H9 (cell line): ENCODE measurements at regions not wholly inside any gene's neighbourhood (a gene's known extent, or its start where the extent isn't known, plus 50 kb on each side); places are given as distances from the start of the nearest gene placed in this dataset.

Experiments used
- DNase-seq: peaks from one replicate; pipeline ENCODE4 v3.0.0-alpha.2; 2017
- H2AFZ ChIP-seq: one replicate; pipeline ENCODE4 v1.6.1; 2013; ENCODE audit warnings: mild to moderate bottlenecking, low read length, control low read depth, moderate library complexity
- H2AK5ac ChIP-seq: 2 replicates; pipeline ENCODE4 v1.6.1; 2013; ENCODE audit warnings: low read length, control low read depth, mixed read lengths; ENCODE audit not compliant: insufficient read length
- H2BK120ac ChIP-seq: one replicate; pipeline ENCODE4 v1.6.1; 2013; ENCODE audit warnings: low read depth, mild to moderate bottlenecking, low read length, control low read depth, inconsistent platforms; ENCODE audit not compliant: poor library complexity, severe bottlenecking
- H2BK12ac ChIP-seq: 2 replicates; pipeline ENCODE4 v1.6.1; 2013; ENCODE audit warnings: low read length, control low read depth, mixed read lengths, low read depth; ENCODE audit not compliant: insufficient read length
- H2BK15ac ChIP-seq: 2 replicates; pipeline ENCODE4 v1.6.1; 2013; ENCODE audit warnings: low read depth, low read length, control low read depth
- H2BK20ac ChIP-seq: one replicate; pipeline ENCODE4 v1.6.1; 2013; ENCODE audit warnings: low read depth, mild to moderate bottlenecking, low read length, control low read depth, inconsistent platforms; ENCODE audit not compliant: poor library complexity, severe bottlenecking
- H2BK5ac ChIP-seq: 2 replicates; pipeline ENCODE4 v1.6.1; 2013; ENCODE audit warnings: low read length, control low read depth, mixed read lengths; ENCODE audit not compliant: insufficient read length
- H3K14ac ChIP-seq: 2 replicates; pipeline ENCODE4 v1.6.1; 2013; ENCODE audit warnings: low read length, control low read depth; ENCODE audit not compliant: insufficient read depth
- H3K18ac ChIP-seq: 2 replicates; pipeline ENCODE4 v1.6.1; 2013; ENCODE audit warnings: low read depth, mild to moderate bottlenecking, mixed read lengths, low read length, control low read depth; ENCODE audit not compliant: insufficient read length
- H3K23ac ChIP-seq: 2 replicates; pipeline ENCODE4 v1.6.1; 2013; ENCODE audit warnings: low read length, control low read depth, mixed read lengths, low read depth; ENCODE audit not compliant: insufficient read length
- H3K23me2 ChIP-seq: 2 replicates; pipeline ENCODE4 v1.6.1; 2013; ENCODE audit warnings: low read depth, mild to moderate bottlenecking, mixed read lengths, low read length, control low read depth; ENCODE audit not compliant: insufficient read length, poor library complexity, severe bottlenecking
- H3K27ac ChIP-seq: 2 replicates; pipeline ENCODE4 v1.5.1; 2013; ENCODE audit warnings: low read length, control low read depth, mixed read lengths, low read depth; ENCODE audit not compliant: insufficient read length
- H3K27me3 ChIP-seq: 2 replicates; pipeline ENCODE4 v1.6.1; 2013; ENCODE audit warnings: low read length, control low read depth, inconsistent platforms; ENCODE audit not compliant: insufficient read depth
- H3K4ac ChIP-seq: 2 replicates; pipeline ENCODE4 v1.6.1; 2013; ENCODE audit warnings: low read depth, mild to moderate bottlenecking, control low read depth, inconsistent platforms, low read length, moderate library complexity
- H3K4me1 ChIP-seq: 2 replicates; pipeline ENCODE4 v1.6.1; 2013; ENCODE audit warnings: low read length, control low read depth, inconsistent platforms; ENCODE audit not compliant: insufficient read depth
- H3K4me2 ChIP-seq: 2 replicates; pipeline ENCODE4 v1.6.1; 2013; ENCODE audit warnings: low read length, control low read depth, mixed read lengths; ENCODE audit not compliant: insufficient read length, insufficient read depth
- H3K56ac ChIP-seq: 2 replicates; pipeline ENCODE4 v1.6.1; 2013; ENCODE audit warnings: low read depth, mild to moderate bottlenecking, mixed read lengths, low read length, control low read depth; ENCODE audit not compliant: insufficient read length
- H3K79me1 ChIP-seq: 2 replicates; pipeline ENCODE4 v1.6.1; 2013; ENCODE audit warnings: low read depth, mild to moderate bottlenecking, moderate library complexity, low read length, control low read depth, inconsistent platforms; ENCODE audit not compliant: insufficient read depth, poor library complexity, severe bottlenecking
- H3K79me2 ChIP-seq: 2 replicates; pipeline ENCODE4 v1.6.1; 2013; ENCODE audit warnings: low read length, control low read depth, inconsistent platforms; ENCODE audit not compliant: insufficient read depth
- H3K9ac ChIP-seq: 2 replicates; pipeline ENCODE4 v1.6.1; 2013; ENCODE audit warnings: low read length, control low read depth, mixed read lengths; ENCODE audit not compliant: insufficient read length; ENCODE audit errors: extremely low read depth
- H3K9me3 ChIP-seq: one replicate; pipeline ENCODE4 v1.6.1; 2013; ENCODE audit warnings: low read depth, low read length, inconsistent platforms; ENCODE audit not compliant: control insufficient read depth
- H3T11ph ChIP-seq: one replicate; pipeline ENCODE4 v1.6.1; 2013; ENCODE audit warnings: mild to moderate bottlenecking, low read length, control low read depth, inconsistent platforms
- H4K20me1 ChIP-seq: one replicate; pipeline ENCODE4 v1.6.1; 2013; ENCODE audit not compliant: control insufficient read depth, insufficient read length, insufficient read depth
- H4K5ac ChIP-seq: 2 replicates; pipeline ENCODE4 v1.6.1; 2013; ENCODE audit warnings: low read depth, mild to moderate bottlenecking, mixed read lengths, low read length, control low read depth; ENCODE audit not compliant: insufficient read length
- H4K8ac ChIP-seq: replicated peaks from 2 replicates; pipeline ENCODE4 v1.6.1; 2013; ENCODE audit warnings: low read length, control low read depth, mixed read lengths, low read depth; ENCODE audit not compliant: insufficient read length
- H4K91ac ChIP-seq: 2 replicates; pipeline ENCODE4 v1.6.1; 2013; ENCODE audit warnings: low read depth, mild to moderate bottlenecking, moderate library complexity, mixed read lengths, low read length, control low read depth; ENCODE audit not compliant: insufficient read length
- H3K27ac Mint-ChIP-seq, 3 experiments: 2 replicates in 2 of 3; 3 replicates in 1 of 3; pipeline ENCODE4 v1.8.0; 2020 to 2021; ENCODE audit warnings: mixed read lengths in 3 of 3, mild to moderate bottlenecking in 1 of 3, moderate library complexity in 1 of 3
- H3K27me3 Mint-ChIP-seq: 2 replicates; pipeline ENCODE4 v1.8.0; 2021; ENCODE audit warnings: low read depth, mild to moderate bottlenecking, moderate library complexity, mixed read lengths
- H3K36me3 Mint-ChIP-seq, 3 experiments: 2 replicates in 2 of 3; 3 replicates in 1 of 3; pipeline ENCODE4 v1.8.0; 2020 to 2021; ENCODE audit warnings: low read depth in 3 of 3, mixed read lengths in 3 of 3; ENCODE audit not compliant: insufficient read depth in 1 of 3
- H3K4me1 Mint-ChIP-seq, 2 experiments: 2 replicates each; pipeline ENCODE4 v1.8.0; 2020; ENCODE audit warnings: mixed read lengths in 2 of 2
- H3K4me3 Mint-ChIP-seq, 2 experiments: 2 replicates in 1 of 2; 3 replicates in 1 of 2; pipeline ENCODE4 v1.8.0; 2020 to 2021; ENCODE audit warnings: mild to moderate bottlenecking in 2 of 2, mixed read lengths in 2 of 2, moderate library complexity in 1 of 2
- H3K9me3 Mint-ChIP-seq, 2 experiments: 2 replicates in 1 of 2; 3 replicates in 1 of 2; pipeline ENCODE4 v1.8.0; 2020; ENCODE audit warnings: mild to moderate bottlenecking in 2 of 2, mixed read lengths in 2 of 2, moderate library complexity in 1 of 2
- CTCF ChIP-seq: fragments of 200-600 bp; sonication (generic); conservative IDR thresholded peaks from 3 replicates; pipeline ENCODE4 v1.8.0; 2021; ENCODE audit warnings: antibody characterized with exemption, mild to moderate bottlenecking
- WGBS: extraction: QIAGEN DNeasy Blood & Tissue Kit; methylation state at CpG from one replicate; pipeline ENCODE4 v1.1.7; 2013; ENCODE audit warnings: missing lambda C conversion rate, low lambda C conversion rate, mixed read lengths; ENCODE audit not compliant: insufficient read length; ENCODE audit errors: extremely low coverage; 5-methylcytosine and 5-hydroxymethylcytosine counted together

DNA sequence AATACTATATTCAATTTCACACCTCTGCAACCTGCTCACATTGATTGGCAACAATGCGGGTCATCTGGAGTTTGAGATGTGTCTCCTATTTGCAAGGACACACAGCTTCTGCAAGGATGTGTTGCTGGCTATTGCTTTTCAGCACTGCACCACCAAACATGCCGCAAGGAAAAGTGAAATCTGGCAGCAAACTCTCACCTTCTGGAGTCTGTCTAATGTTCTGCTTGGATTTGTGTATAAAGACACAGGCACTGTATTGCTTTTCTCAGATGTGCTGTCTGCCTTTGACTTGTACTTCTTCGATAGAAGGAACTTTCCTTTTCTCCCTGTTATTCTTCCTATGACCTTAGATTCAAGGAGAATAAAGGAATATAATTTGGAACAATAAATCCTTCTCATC is 138.6 kb upstream of the EPHA4 start:
- H2BK20ac ChIP-seq: no peak overlapping the region
- Mint-ChIP-seq H3K36me3 (peaks cover 0 to 4% (median 1%) of the 10 kb centered on the region in 3 experiments; a peak in 4 of 7 replicates), H3K4me3 (no peak overlapping the region), H3K27me3 (peaks cover 9% of the 10 kb centered on the region), H3K27ac (no peak overlapping the region), H3K4me1 (peaks cover 60 to 69% of the 10 kb centered on the region in 2 experiments), H3K9me3 (peaks cover 0 to 2% of the 10 kb centered on the region in 2 experiments; a peak in 2 of 5 replicates)
- H3K23me2 ChIP-seq: no peaks in the 10 kb centered on the region
- no peak overlapping the region for H3T11ph ChIP-seq
- no peak for TF ChIP-seq CTCF
- no peak overlapping the region for H3K4ac ChIP-seq
- no peaks in the 10 kb centered on the region for H3K27me3 ChIP-seq
- no peak overlapping the region for H2AK5ac ChIP-seq
- H4K5ac ChIP-seq: no peak overlapping the region
- no peak overlapping the region for H4K8ac ChIP-seq
- no peak overlapping the region for H3K18ac ChIP-seq
- H3K27ac ChIP-seq: no peak overlapping the region
- H4K91ac ChIP-seq: no peak overlapping the region
- DNase-seq: no peak
- no peaks in the 10 kb centered on the region for H4K20me1 ChIP-seq
- no peak overlapping the region for H2BK120ac ChIP-seq
- no peak overlapping the region for H3K4me2 ChIP-seq
- no peak overlapping the region for H3K23ac ChIP-seq
- no peaks in the 10 kb centered on the region for H3K79me1 ChIP-seq
- no peak overlapping the region for H2BK15ac ChIP-seq
- H2AFZ ChIP-seq: no peak overlapping the region
- no peak overlapping the region for H2BK12ac ChIP-seq
- no peak overlapping the region for H2BK5ac ChIP-seq
- no peaks in the 10 kb centered on the region for H3K79me2 ChIP-seq
- no peak overlapping the region for H3K14ac ChIP-seq
- H3K9ac ChIP-seq: no peak overlapping the region
- no peaks in the 10 kb centered on the region for H3K9me3 ChIP-seq
- H3K56ac ChIP-seq: no peak overlapping the region
- no CpG with 5 or more reads among the region's 3 CpGs for WGBS
- H3K4me1 ChIP-seq: peaks cover 17% of the 10 kb centered on the region
